ENCODE measurements at regions not wholly inside any gene's neighbourhood (a gene's known extent, or its start where the extent isn't known, plus 50 kb on each side); places are given as distances from the start of the nearest gene placed in this dataset.
"Not testable (repeated sequence)": the region's sequence is repeated elsewhere in the genome, so short reads cannot be mapped to it uniquely, and the experiment has no call there.

- TF ChIP-seq CTCF (IDR thresholded peaks at IDR 0.05; ENCODE audit: low read depth, low read length, poor library complexity, severe bottlenecking); EZH2phosphoT487 (IDR thresholded peaks at IDR 0.05; ENCODE audit: borderline replicate concordance, low read length): not testable (repeated sequence)
Observed at GRCh38 chr7:156035387-156035786, 223.1 kb upstream of the SHH start.

Measured in DOHH2 (cell line).